Osteoblast (primary cell): ENCODE measurements at regions not wholly inside any gene's neighbourhood (a gene's known extent, or its start where the extent isn't known, plus 50 kb on each side); places are given as distances from the start of the nearest gene placed in this dataset.
A peak's percentile ranks its signal among the peaks of the same experiment; 100 is the strongest.

ENCODE experiments used
- DNase-seq: peaks from one replicate; pipeline ENCODE4 v3.0.0; 2011; ENCODE audit warnings: low spot score, mixed read lengths; ENCODE audit not compliant: insufficient read length; ENCODE audit errors: missing footprints
- H2AFZ ChIP-seq: 2 replicates; pipeline ENCODE4 v1.6.0; 2011; ENCODE audit warnings: mild to moderate bottlenecking, low read length
- H3K27ac ChIP-seq: 2 replicates; pipeline ENCODE4 v1.5.1; 2011; ENCODE audit warnings: mild to moderate bottlenecking, low read depth, low read length, moderate library complexity
- H3K27me3 ChIP-seq: 2 replicates; pipeline ENCODE4 v1.6.0; 2012; ENCODE audit warnings: mild to moderate bottlenecking, control low read depth, inconsistent platforms, low read length, moderate library complexity; ENCODE audit not compliant: insufficient read depth
- H3K36me3 ChIP-seq: 2 replicates; pipeline ENCODE4 v1.5.1; 2011; ENCODE audit warnings: mild to moderate bottlenecking, low read length, control low read depth, moderate library complexity; ENCODE audit not compliant: insufficient read depth
- H3K4me1 ChIP-seq: 2 replicates; pipeline ENCODE4 v1.5.1; 2011; ENCODE audit warnings: mild to moderate bottlenecking, low read length, control low read depth, moderate library complexity; ENCODE audit not compliant: insufficient read depth
- H3K4me2 ChIP-seq: 2 replicates; pipeline ENCODE4 v1.6.0; 2011; ENCODE audit warnings: mild to moderate bottlenecking, low read length; ENCODE audit not compliant: insufficient read depth
- H3K4me3 ChIP-seq: fragments of 200-600 bp; sonication (generic); 3 replicates; pipeline ENCODE4 v1.5.1; 2012; ENCODE audit warnings: mild to moderate bottlenecking, low read length, inconsistent platforms; ENCODE audit not compliant: insufficient read depth
- H3K79me2 ChIP-seq: 2 replicates; pipeline ENCODE4 v1.6.0; 2012; ENCODE audit warnings: mild to moderate bottlenecking, low read length, control low read depth, inconsistent platforms; ENCODE audit not compliant: insufficient read depth
- H3K9me3 ChIP-seq: 2 replicates; pipeline ENCODE4 v1.5.1; 2011; ENCODE audit warnings: low read depth, low read length, control low read depth
- H4K20me1 ChIP-seq: 2 replicates; pipeline ENCODE4 v1.6.0; 2012; ENCODE audit warnings: mild to moderate bottlenecking, low read length, control low read depth; ENCODE audit not compliant: insufficient read depth
- TF ChIP-seq, protein P1 (sequence below): IDR thresholded peaks from 2 replicates; pipeline ENCODE4 v1.5.1; 2011; ENCODE audit warnings: mild to moderate bottlenecking, low read depth, low read length, moderate library complexity; ENCODE audit errors: extremely low read depth

DNA sequence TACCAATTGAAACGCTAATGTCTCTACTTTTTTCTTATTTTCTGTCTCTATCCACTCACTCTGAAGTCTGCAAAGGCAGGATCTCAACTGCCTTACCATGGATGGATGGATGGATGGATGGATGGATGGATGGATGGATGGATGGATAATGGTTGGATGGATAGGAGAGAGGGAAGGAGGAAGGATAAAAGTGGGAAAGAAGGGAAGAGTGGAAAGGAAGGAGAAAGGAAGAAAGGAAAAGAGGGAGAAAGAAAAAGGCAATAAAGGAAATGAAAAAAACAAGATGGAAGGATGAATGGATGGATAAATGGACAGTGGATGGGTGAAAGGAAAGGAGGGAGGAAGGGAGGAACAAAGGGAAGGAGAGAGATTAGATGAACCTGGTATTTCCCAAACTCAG is 506.0 kb downstream of the MN1 start:
- peaks cover 7% of the 10 kb centered on the region for H3K4me1 ChIP-seq
- H3K4me3 ChIP-seq, result no peak overlapping the region
- TF ChIP-seq, protein P1, sequence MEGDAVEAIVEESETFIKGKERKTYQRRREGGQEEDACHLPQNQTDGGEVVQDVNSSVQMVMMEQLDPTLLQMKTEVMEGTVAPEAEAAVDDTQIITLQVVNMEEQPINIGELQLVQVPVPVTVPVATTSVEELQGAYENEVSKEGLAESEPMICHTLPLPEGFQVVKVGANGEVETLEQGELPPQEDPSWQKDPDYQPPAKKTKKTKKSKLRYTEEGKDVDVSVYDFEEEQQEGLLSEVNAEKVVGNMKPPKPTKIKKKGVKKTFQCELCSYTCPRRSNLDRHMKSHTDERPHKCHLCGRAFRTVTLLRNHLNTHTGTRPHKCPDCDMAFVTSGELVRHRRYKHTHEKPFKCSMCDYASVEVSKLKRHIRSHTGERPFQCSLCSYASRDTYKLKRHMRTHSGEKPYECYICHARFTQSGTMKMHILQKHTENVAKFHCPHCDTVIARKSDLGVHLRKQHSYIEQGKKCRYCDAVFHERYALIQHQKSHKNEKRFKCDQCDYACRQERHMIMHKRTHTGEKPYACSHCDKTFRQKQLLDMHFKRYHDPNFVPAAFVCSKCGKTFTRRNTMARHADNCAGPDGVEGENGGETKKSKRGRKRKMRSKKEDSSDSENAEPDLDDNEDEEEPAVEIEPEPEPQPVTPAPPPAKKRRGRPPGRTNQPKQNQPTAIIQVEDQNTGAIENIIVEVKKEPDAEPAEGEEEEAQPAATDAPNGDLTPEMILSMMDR, result no peak
- H3K36me3 ChIP-seq, result no peaks in the 10 kb centered on the region
- H3K27ac ChIP-seq, result no peak overlapping the region
- H3K27me3 ChIP-seq, result peaks cover 12% of the 10 kb centered on the region
- no peaks in the 10 kb centered on the region for H3K9me3 ChIP-seq
- no peaks in the 10 kb centered on the region for H4K20me1 ChIP-seq
- DNase-seq, result no peak
- H2AFZ ChIP-seq, result no peak overlapping the region
- no peaks in the 10 kb centered on the region for H3K79me2 ChIP-seq
- no peak overlapping the region for H3K4me2 ChIP-seq

GRCh38 chr22:27296091-27296675 is 505.4 kb downstream of the MN1 start:
- Histone ChIP-seq H3K36me3 (no peaks in the 10 kb centered on the region), H3K9me3 (no peaks in the 10 kb centered on the region), H3K79me2 (no peaks in the 10 kb centered on the region), H3K27me3 (peaks cover 12% of the 10 kb centered on the region), H3K4me3 (no peak overlapping the region), H3K4me2 (no peak overlapping the region), H3K4me1 (peaks cover 7% of the 10 kb centered on the region), H3K27ac (no peak overlapping the region), H2AFZ (no peak overlapping the region), H4K20me1 (no peaks in the 10 kb centered on the region)
- TF ChIP-seq, protein P1, result no peak
- DNase-seq, result no peak

GRCh38 chr22:27297125-27297524 is 504.4 kb downstream of the MN1 start:
- DNase-seq, result no peak
- no peaks in the 10 kb centered on the region for H4K20me1 ChIP-seq
- no peaks in the 10 kb centered on the region for H3K36me3 ChIP-seq
- TF ChIP-seq, protein P1, result no peak
- H3K79me2 ChIP-seq, result no peaks in the 10 kb centered on the region
- peaks cover 12% of the 10 kb centered on the region for H3K27me3 ChIP-seq
- no peak overlapping the region for H3K4me3 ChIP-seq
- no peak overlapping the region for H3K27ac ChIP-seq
- no peaks in the 10 kb centered on the region for H3K9me3 ChIP-seq
- H2AFZ ChIP-seq, result no peak overlapping the region
- peaks cover 7% of the 10 kb centered on the region for H3K4me1 ChIP-seq
- peak overlapping the region; percentile 46 for H3K4me2 ChIP-seq

DNA sequence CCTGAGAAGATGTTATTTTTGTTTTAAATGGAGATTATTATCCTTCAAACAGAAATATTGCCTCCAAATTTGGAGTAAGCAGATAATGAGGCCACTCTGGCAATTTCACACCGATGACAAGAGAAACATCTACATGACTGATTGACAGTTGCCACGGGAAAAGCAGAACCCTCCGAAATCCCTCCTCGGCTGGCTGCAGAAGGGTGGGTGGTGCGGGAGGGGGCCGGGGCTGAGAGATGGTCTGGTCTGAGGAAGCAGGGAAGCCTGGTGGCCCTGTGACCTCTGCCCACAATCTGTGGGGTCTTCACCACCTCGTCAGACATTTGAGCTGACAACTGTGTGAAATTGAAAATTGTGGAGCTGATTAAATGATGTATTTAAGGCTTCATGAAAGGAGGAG is 503.2 kb downstream of the MN1 start:
- no peak overlapping the region for H2AFZ ChIP-seq
- H3K4me2 ChIP-seq, result peak overlapping the region; percentile 46
- TF ChIP-seq, protein P1, result no peak

More for the DNA sequence above, 503.2 kb downstream of the MN1 start:
- Histone ChIP-seq H3K4me1 (peaks cover 7% of the 10 kb centered on the region), H3K36me3 (no peaks in the 10 kb centered on the region), H3K79me2 (no peaks in the 10 kb centered on the region), H3K27ac (no peak overlapping the region), H4K20me1 (no peaks in the 10 kb centered on the region), H3K27me3 (peaks cover 12% of the 10 kb centered on the region), H3K9me3 (no peaks in the 10 kb centered on the region), H3K4me3 (no peak overlapping the region)
- DNase-seq, result no peak
